ENCODE measurements at regions not wholly inside any gene's neighbourhood (a gene's known extent, or its start where the extent isn't known, plus 50 kb on each side); places are given as distances from the start of the nearest gene placed in this dataset.

DNA sequence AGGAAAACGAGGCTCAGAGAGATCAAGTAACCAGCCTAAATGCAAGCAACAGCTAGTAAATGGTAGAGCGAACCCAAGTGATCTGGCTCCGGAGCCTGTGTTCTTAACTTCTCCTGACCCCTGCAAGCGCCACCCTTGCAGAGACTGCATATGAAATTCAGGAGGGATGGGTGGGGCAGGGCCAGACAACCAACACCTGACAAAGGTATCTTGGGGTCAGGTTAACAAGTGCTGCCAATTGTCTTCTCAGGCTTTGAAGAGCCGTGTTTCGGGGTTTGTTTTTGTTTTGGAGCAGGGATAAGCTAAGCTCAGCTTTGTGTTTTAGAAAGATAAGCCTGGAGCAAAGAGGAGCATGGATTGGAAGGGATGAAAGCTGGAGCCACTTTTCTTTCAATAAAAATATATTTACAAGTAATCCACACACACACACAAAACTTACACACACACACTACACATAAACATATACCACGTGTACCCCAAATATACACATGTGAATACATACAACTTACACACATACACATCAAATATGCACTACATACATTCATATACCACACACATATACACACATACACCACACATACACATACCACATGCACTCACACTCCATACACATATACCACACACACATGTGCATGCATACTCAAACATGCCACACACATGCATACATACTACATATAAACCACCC lies 722.0 kb downstream of the DIAPH3 start:
- Histone ChIP-seq H3K4me3 (ENCODE audit: low read depth, low read length) (no peak overlapping the region), H3K9ac (ENCODE audit: low read length) (no peak overlapping the region)

DNA sequence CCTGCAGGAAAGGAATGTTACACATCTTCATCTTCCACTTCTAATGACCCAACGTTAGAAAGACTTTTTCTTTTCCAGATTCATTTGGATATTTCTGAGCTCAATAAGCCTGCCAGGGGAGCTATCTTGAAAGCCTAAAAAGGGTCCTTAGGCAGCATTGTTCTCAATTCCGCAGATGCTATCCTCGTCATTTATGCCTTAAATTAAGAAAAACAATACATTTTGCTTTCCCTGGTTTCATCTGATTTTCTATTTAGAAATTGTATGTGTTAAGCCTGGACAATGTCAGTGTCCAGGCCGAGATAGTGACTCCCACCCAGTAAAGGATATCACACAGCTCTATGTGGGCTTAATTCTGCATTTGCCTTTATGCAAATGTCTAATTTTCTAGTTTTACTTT lies 721.3 kb downstream of the DIAPH3 start:
- Histone ChIP-seq H3K9me3 (ENCODE audit: control insufficient read depth, insufficient read depth, low read depth, low read length) (peaks cover 2% of the 10 kb centered on the region; the same call in 1 of the 2 replicates), H3K4me3 (ENCODE audit: low read depth, low read length) (no peak overlapping the region), H3K9ac (ENCODE audit: low read length) (no peak overlapping the region), H3K4me1 (ENCODE audit: control insufficient read depth, insufficient read depth, low read length) (peaks cover 39% of the 10 kb centered on the region), H3K27ac (ENCODE audit: low read depth, low read length) (no peak overlapping the region), H3K27me3 (ENCODE audit: control insufficient read depth, insufficient read depth, low read length) (0 out of 2 replicates have a peak, but pooled peaks cover 3% of the 10 kb centered on the region), H3K36me3 (ENCODE audit: control insufficient read depth, insufficient read depth, low read length) (no peaks in the 10 kb centered on the region)

More for the DNA sequence above, 722.0 kb downstream of the DIAPH3 start:
- no peaks in the 10 kb centered on the region for H3K36me3 ChIP-seq (ENCODE audit: control insufficient read depth, insufficient read depth, low read length)
- no peak overlapping the region for H3K27ac ChIP-seq (ENCODE audit: low read depth, low read length)
- 0 out of 2 replicates have a peak, but pooled peaks cover 2% of the 10 kb centered on the region for H3K27me3 ChIP-seq (ENCODE audit: control insufficient read depth, insufficient read depth, low read length)
- peaks cover 32% of the 10 kb centered on the region for H3K4me1 ChIP-seq (ENCODE audit: control insufficient read depth, insufficient read depth, low read length)
- H3K9me3 ChIP-seq (ENCODE audit: control insufficient read depth, insufficient read depth, low read depth, low read length) = peaks cover 2% of the 10 kb centered on the region; the same call in 1 of the 2 replicates

DNA sequence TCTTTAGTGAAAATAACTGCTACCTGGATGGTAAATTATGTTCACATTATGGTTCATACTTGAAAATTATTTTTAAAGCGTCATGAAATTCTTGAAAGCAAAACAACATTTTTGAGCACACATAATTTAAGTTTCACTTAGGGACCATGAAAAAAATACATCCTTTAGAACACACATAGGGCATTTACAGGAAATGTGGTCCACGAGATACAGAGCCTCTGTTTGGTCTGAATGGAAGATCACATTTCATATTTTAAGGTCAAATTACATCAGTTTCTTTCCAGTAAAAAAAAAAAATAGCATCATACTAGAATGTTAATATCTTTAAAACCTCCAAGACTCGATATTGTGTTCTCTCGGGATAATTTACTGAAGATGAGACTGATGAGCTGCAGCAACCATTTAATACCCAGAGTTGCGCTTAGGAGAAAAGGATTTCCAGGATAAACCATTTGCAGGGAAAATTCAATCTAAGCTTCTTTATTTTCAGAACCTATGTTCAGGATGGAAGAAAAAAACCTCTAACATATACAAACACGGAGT lies 720.7 kb downstream of the DIAPH3 start:
- Histone ChIP-seq H3K9ac (ENCODE audit: low read length) (no peak overlapping the region), H3K9me3 (ENCODE audit: control insufficient read depth, insufficient read depth, low read depth, low read length) (peaks cover 2% of the 10 kb centered on the region; the same call in 1 of the 2 replicates), H3K4me1 (ENCODE audit: control insufficient read depth, insufficient read depth, low read length) (peaks cover 44% of the 10 kb centered on the region), H3K36me3 (ENCODE audit: control insufficient read depth, insufficient read depth, low read length) (no peaks in the 10 kb centered on the region), H3K27ac (ENCODE audit: low read depth, low read length) (no peak overlapping the region), H3K4me3 (ENCODE audit: low read depth, low read length) (no peak overlapping the region), H3K27me3 (ENCODE audit: control insufficient read depth, insufficient read depth, low read length) (0 out of 2 replicates have a peak, but pooled peaks cover 3% of the 10 kb centered on the region)

DNA sequence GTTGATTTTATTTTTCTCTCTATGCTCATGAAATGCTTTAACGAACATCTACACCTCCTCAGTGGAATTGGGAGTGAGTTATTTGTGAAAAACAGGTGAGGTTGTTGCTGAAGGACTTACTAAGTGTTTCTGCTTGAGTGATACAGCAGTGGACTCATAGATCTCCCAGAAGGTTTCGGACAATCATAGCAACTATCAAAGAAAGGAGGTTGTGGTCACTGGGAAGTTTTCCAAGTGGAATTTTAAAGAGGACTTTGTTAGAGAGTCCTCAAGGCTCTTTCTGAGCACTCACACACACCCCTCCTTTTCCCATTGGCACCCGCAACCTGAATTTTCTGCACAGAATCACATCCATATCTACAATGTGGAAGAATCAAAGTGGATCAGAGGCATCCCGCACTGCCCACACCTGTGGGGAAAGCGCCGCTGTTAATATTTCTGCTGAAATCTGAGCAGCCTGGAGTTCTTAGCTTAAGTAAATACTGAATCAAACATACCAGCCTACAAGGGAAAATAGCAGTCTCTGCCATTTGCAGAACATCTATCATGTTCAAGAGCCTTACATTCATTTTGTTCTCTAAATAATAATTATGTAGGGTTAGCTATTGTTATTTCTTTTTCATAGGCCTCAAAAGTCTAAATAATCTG lies 719.4 kb downstream of the DIAPH3 start:
- H3K27ac ChIP-seq (ENCODE audit: low read depth, low read length) = no peak overlapping the region
- peaks cover 6% of the 10 kb centered on the region; the same call in 1 of the 2 replicates for H3K27me3 ChIP-seq (ENCODE audit: control insufficient read depth, insufficient read depth, low read length)
- H3K4me1 ChIP-seq (ENCODE audit: control insufficient read depth, insufficient read depth, low read length) = peaks cover 55% of the 10 kb centered on the region
- H3K9me3 ChIP-seq (ENCODE audit: control insufficient read depth, insufficient read depth, low read depth, low read length) = peaks cover 2% of the 10 kb centered on the region; the same call in 1 of the 2 replicates
- no peaks in the 10 kb centered on the region for H3K36me3 ChIP-seq (ENCODE audit: control insufficient read depth, insufficient read depth, low read length)
- no peak overlapping the region for H3K4me3 ChIP-seq (ENCODE audit: low read depth, low read length)
- no peak overlapping the region for H3K9ac ChIP-seq (ENCODE audit: low read length)

DNA sequence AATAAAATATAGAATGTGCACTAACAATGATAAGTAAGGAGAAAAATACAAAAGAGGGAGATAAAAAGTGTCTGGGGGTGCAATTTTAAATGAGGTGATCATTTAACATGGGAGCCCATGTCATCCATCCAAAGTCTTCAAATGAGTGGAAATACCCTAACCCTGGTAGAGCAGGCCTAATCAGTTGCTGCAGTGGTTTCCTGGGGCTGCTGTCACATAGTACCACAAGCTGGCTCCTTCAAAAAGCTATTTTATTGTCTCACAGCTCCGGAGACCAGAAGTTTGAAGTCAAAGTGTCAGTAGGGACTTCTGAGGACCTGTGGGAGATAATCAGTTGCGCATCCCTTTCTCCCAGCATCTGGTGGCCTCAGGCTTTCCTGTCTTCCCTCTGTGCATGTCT lies 717.9 kb downstream of the DIAPH3 start:
- H3K9me3 ChIP-seq (ENCODE audit: control insufficient read depth, insufficient read depth, low read depth, low read length) = 0 out of 2 replicates have a peak, but pooled peaks cover 2% of the 10 kb centered on the region
- peaks cover 63% of the 10 kb centered on the region for H3K4me1 ChIP-seq (ENCODE audit: control insufficient read depth, insufficient read depth, low read length)
- H3K27me3 ChIP-seq (ENCODE audit: control insufficient read depth, insufficient read depth, low read length) = peaks cover 20% of the 10 kb centered on the region
- no peak overlapping the region for H3K9ac ChIP-seq (ENCODE audit: low read length)
- H3K4me3 ChIP-seq (ENCODE audit: low read depth, low read length) = no peak overlapping the region
- no peaks in the 10 kb centered on the region for H3K36me3 ChIP-seq (ENCODE audit: control insufficient read depth, insufficient read depth, low read length)
- H3K27ac ChIP-seq (ENCODE audit: low read depth, low read length) = no peak overlapping the region

DNA sequence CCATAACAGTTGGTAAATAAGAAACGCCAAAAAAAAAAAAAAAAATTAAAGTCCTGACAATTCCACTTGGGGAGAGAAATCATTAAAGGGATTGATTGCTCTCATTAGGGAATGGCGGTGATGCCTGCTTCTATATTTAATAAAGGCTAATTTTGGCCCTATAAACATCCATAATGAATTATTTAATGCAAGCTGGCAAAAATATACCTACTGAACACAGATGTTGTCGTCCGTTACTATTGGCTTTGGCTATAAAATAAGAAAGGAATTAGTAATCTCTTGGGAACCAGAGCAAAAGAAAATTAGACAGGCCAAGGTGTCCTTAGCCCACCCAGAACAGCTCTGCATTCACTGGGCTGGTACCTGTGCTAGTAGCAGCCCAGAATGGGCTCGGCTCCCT lies 717.3 kb downstream of the DIAPH3 start:
- peaks cover 63% of the 10 kb centered on the region for H3K4me1 ChIP-seq (ENCODE audit: control insufficient read depth, insufficient read depth, low read length)
- no peak overlapping the region for H3K4me3 ChIP-seq (ENCODE audit: low read depth, low read length)
- no peaks in the 10 kb centered on the region for H3K36me3 ChIP-seq (ENCODE audit: control insufficient read depth, insufficient read depth, low read length)
- H3K9me3 ChIP-seq (ENCODE audit: control insufficient read depth, insufficient read depth, low read depth, low read length) = no peaks in the 10 kb centered on the region
- peaks cover 20% of the 10 kb centered on the region for H3K27me3 ChIP-seq (ENCODE audit: control insufficient read depth, insufficient read depth, low read length)
- no peak overlapping the region for H3K9ac ChIP-seq (ENCODE audit: low read length)
- no peak overlapping the region; the same call in 1 of the 2 replicates for H3K27ac ChIP-seq (ENCODE audit: low read depth, low read length)

DNA sequence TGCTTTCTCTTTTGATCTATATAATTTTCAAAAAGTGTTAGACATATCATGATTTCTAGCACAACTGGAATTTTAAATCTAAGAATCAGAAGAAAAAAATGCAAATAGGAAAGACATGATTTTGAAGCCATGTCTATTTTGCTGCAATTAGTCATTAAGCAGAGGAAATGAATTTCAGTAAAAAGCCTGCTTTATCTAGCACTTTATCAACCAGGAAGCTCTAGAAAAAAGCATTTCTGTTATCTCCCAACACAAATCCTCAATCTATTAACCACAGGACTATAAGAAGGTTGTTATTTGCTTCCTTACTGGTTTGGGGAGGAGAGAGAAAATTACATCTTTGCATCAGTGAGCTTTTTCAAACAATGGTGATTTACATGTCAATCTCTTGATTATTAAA lies 716.7 kb downstream of the DIAPH3 start:
- Histone ChIP-seq H3K36me3 (ENCODE audit: control insufficient read depth, insufficient read depth, low read length) (no peaks in the 10 kb centered on the region), H3K4me3 (ENCODE audit: low read depth, low read length) (no peak overlapping the region), H3K4me1 (ENCODE audit: control insufficient read depth, insufficient read depth, low read length) (peaks cover 62% of the 10 kb centered on the region), H3K27me3 (ENCODE audit: control insufficient read depth, insufficient read depth, low read length) (peaks cover 22% of the 10 kb centered on the region), H3K9ac (ENCODE audit: low read length) (no peak overlapping the region), H3K27ac (ENCODE audit: low read depth, low read length) (peak overlapping the region; percentile 59; the same call in 1 of the 2 replicates), H3K9me3 (ENCODE audit: control insufficient read depth, insufficient read depth, low read depth, low read length) (no peaks in the 10 kb centered on the region)

DNA sequence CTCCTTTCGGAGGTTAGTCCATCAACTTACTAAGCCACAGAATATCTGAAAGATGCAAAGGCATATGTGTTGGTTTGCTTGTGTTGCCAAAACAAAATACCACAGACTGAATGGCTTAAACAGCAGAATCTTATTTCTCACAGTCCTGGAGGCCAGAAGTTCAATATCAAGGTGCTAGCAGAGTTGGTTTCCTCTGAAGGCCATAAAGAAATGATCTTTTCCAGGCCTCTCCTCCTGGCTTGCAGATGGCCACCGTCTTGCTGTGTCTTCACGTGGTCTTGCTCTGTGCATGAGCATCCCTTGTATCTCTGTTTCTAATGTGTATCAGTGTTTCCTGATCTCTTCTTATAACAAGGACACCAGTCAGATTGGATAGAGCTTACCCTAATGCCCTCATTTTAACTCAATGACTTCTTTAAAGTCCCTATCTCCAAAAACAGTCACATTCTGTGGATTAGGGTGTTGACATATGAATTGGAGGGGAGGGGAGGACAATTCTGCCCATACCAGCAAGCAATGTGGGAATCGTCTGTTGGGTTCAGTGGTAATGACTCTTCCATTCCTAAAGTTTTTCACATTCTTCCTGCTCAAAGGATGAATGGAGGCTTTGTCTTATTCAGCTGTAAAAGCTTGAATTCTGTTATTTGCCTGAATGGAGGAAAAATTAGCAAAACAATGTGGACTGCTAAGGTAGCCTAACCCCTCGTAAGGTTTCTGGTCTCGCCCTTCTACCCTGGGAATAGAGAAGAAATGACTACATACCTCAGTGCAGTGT lies 715.7 kb downstream of the DIAPH3 start:
- Histone ChIP-seq H3K9me3 (ENCODE audit: control insufficient read depth, insufficient read depth, low read depth, low read length) (no peaks in the 10 kb centered on the region), H3K27ac (ENCODE audit: low read depth, low read length) (peak overlapping the region; percentile 59), H3K9ac (ENCODE audit: low read length) (peak overlapping the region; percentile 54), H3K4me1 (ENCODE audit: control insufficient read depth, insufficient read depth, low read length) (peaks cover 70% of the 10 kb centered on the region), H3K36me3 (ENCODE audit: control insufficient read depth, insufficient read depth, low read length) (no peaks in the 10 kb centered on the region), H3K4me3 (ENCODE audit: low read depth, low read length) (peak overlapping the region; percentile 7; the same call in 1 of the 2 replicates), H3K27me3 (ENCODE audit: control insufficient read depth, insufficient read depth, low read length) (peaks cover 22% of the 10 kb centered on the region)

DNA sequence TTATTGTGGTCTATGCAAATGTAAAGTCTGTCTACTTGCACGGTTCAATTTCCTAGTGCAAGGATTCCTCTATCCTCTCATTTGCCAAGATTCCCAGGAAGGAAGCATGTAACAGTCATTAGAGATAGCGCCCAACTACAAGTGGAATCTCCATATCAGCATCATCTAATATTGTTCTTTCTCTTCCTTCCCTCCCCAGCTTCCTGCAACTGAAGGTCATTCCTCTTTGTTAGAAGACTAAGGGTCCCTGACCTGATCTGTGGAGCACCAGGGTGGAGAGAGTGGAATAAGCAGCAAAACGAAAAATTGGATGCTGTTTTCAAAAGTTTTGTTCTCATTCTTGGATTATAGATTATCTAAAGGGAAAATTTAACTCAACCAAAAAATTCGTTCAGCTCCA lies 714.0 kb downstream of the DIAPH3 start:
- Histone ChIP-seq H3K27me3 (ENCODE audit: control insufficient read depth, insufficient read depth, low read length) (peaks cover 26% of the 10 kb centered on the region), H3K36me3 (ENCODE audit: control insufficient read depth, insufficient read depth, low read length) (no peaks in the 10 kb centered on the region), H3K4me3 (ENCODE audit: low read depth, low read length) (no peak overlapping the region), H3K9ac (ENCODE audit: low read length) (no peak overlapping the region), H3K27ac (ENCODE audit: low read depth, low read length) (no peak overlapping the region), H3K4me1 (ENCODE audit: control insufficient read depth, insufficient read depth, low read length) (peaks cover 62% of the 10 kb centered on the region), H3K9me3 (ENCODE audit: control insufficient read depth, insufficient read depth, low read depth, low read length) (no peaks in the 10 kb centered on the region)

DNA sequence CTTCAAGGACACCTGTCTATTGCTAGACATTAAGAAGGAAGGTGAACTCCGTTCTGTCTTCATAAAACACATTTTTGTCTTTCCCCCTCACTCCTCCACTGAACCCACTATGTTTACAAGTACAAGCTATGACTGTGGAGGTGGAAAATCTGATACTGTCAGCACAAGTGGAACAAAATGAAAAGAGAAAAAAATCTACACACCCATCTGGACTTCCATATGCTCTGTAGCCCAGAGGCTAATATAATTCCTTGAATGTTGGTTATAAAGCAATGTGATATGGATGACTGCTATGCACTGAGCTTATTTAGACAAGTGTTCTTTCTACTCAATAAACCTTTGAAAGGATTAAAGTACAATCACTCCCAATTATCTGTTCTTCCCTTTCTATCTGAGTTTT lies 713.5 kb downstream of the DIAPH3 start:
- no peaks in the 10 kb centered on the region for H3K36me3 ChIP-seq (ENCODE audit: control insufficient read depth, insufficient read depth, low read length)
- peaks cover 26% of the 10 kb centered on the region for H3K27me3 ChIP-seq (ENCODE audit: control insufficient read depth, insufficient read depth, low read length)
- peaks cover 61% of the 10 kb centered on the region for H3K4me1 ChIP-seq (ENCODE audit: control insufficient read depth, insufficient read depth, low read length)
- H3K9ac ChIP-seq (ENCODE audit: low read length) = no peak overlapping the region
- no peaks in the 10 kb centered on the region for H3K9me3 ChIP-seq (ENCODE audit: control insufficient read depth, insufficient read depth, low read depth, low read length)
- H3K4me3 ChIP-seq (ENCODE audit: low read depth, low read length) = no peak overlapping the region
- no peak overlapping the region for H3K27ac ChIP-seq (ENCODE audit: low read depth, low read length)
